Keratinocyte (primary cell): ENCODE measurements at regions not wholly inside any gene's neighbourhood (a gene's known extent, or its start where the extent isn't known, plus 50 kb on each side); places are given as distances from the start of the nearest gene placed in this dataset.

ENCODE experiments used
- CTCF ChIP-seq, 3 experiments: IDR thresholded peaks in 1 of 3; conservative IDR thresholded peaks in 1 of 3; optimal IDR thresholded peaks in 1 of 3; 2 replicates in 2 of 3; 3 replicates in 1 of 3; pipeline versions ENCODE3 to v1.5.1; 2011; ENCODE audit warnings: low read length in 3 of 3, mild to moderate bottlenecking in 3 of 3, moderate library complexity in 2 of 3, control low read depth in 1 of 3, inconsistent platforms in 1 of 3; ENCODE audit not compliant: insufficient read depth in 2 of 3; ENCODE audit errors: extremely low read depth in 1 of 3
- EZH2 ChIP-seq: IDR thresholded peaks from one replicate; pipeline ENCODE4 v1.6.1; 2012; ENCODE audit warnings: inconsistent platforms, mild to moderate bottlenecking, low read length, moderate library complexity

- TF ChIP-seq CTCF (optimal IDR thresholded peaks at IDR 0.05 in 1 of 3, IDR thresholded peaks at IDR 0.05 in 1 of 3, conservative IDR thresholded peaks at IDR 0.05 in 1 of 3; ENCODE audit: extremely low read depth in 1 of 3, insufficient read depth in 2 of 3, low read length in 3 of 3) (peak in 1 of 3 experiments; percentile 2), EZH2 (no peak)
These were observed 253.4 kb upstream of the CASK start for GRCh38 chrX:42176789-42177188.
